HCT116 (cell line): ENCODE measurements at regions not wholly inside any gene's neighbourhood (a gene's known extent, or its start where the extent isn't known, plus 50 kb on each side); places are given as distances from the start of the nearest gene placed in this dataset.

ENCODE experiments used
- ATAC-seq: fragments of 200-7000 bp; cut with Tn5 transposase; 2 replicates; pipeline ENCODE4 v1.9.1; 2020; ENCODE audit warnings: mild to moderate bottlenecking, moderate library complexity
- BruUV-seq: library from RNA; stranded (reverse); fragments of 400-500 nt; replicated peaks from 2 replicates; lab custom pipeline; 2021; lab: Mats Ljungman, UMichigan
- CTCF ChIA-PET: fragments of 300-600 bp; sonication (Branson Sonifier 250); formaldehyde crosslinking; loops from one replicate; lab custom pipeline; 2021; ENCODE audit warnings: antibody characterized with exemption; lab: Charles Lee
- POLR2A ChIA-PET: fragments of 300-600, 350-600 bp; sonication (Branson Sonifier 250); formaldehyde crosslinking; loops from one replicate; lab custom pipeline; 2021; ENCODE audit warnings: antibody characterized with exemption; lab: Charles Lee
- RAD21 ChIA-PET, 2 experiments: fragments of 300-600 bp; sonication (Branson Sonifier 250); formaldehyde crosslinking; loops; one replicate each; lab custom pipeline; 2023; ENCODE audit warnings: low total read pairs in 2 of 2; ENCODE audit not compliant: uncharacterized antibody in 2 of 2, unreplicated experiment in 2 of 2, low non-redundant PET in 1 of 2; lab: Charles Lee
- DNase-seq: peaks from one replicate; pipeline ENCODE4 v3.0.0-alpha.2; 2010; ENCODE audit warnings: low read depth, low spot score
- H2AFZ ChIP-seq: fragments of 200-600 bp; shearing (Covaris generic), sonication (generic); 2 replicates; pipeline ENCODE4 v1.6.1; 2017; ENCODE audit warnings: low read depth, mixed run types, mixed read lengths, antibody characterized with exemption, low read length; ENCODE audit not compliant: poor library complexity, severe bottlenecking
- H3K27ac ChIP-seq: 2 replicates; pipeline ENCODE4 v1.5.1; 2012; ENCODE audit warnings: low read depth, low read length
- H3K27me3 ChIP-seq: fragments of 200-600 bp; sonication (generic); 2 replicates; pipeline ENCODE4 v1.6.1; 2016; ENCODE audit warnings: mixed run types, low read length, mixed read lengths; ENCODE audit not compliant: insufficient read depth
- H3K36me3 ChIP-seq, 2 experiments: fragments of 200-500 bp in 1 of 2; fragments of 200-600 bp in 1 of 2; sonication (Bioruptor generic) in 1 of 2; sonication (generic) in 1 of 2; 2 replicates each; pipeline versions ENCODE4 v1.5.1 to v1.6.1; 2014 to 2016; ENCODE audit warnings: low read length in 2 of 2, inconsistent platforms in 1 of 2, mixed read lengths in 1 of 2, mixed run types in 1 of 2; ENCODE audit not compliant: insufficient read depth in 2 of 2, control insufficient read depth in 1 of 2
- H3K4me1 ChIP-seq, 2 experiments: fragments of 200-600 bp in 1 of 2; sonication (generic) in 1 of 2; 2 replicates each; pipeline versions ENCODE4 v1.5.1 to v1.6.1; 2012 to 2017; ENCODE audit warnings: low read length in 2 of 2, inconsistent platforms in 1 of 2, mild to moderate bottlenecking in 1 of 2, mixed read lengths in 1 of 2, mixed run types in 1 of 2, moderate library complexity in 1 of 2; ENCODE audit not compliant: insufficient read depth in 2 of 2, control insufficient read depth in 1 of 2
- H3K4me2 ChIP-seq: fragments of 200-600 bp; sonication (generic); 2 replicates; pipeline ENCODE4 v1.6.1; 2017; ENCODE audit warnings: mixed run types, low read length, mixed read lengths
- H3K4me3 ChIP-seq, 2 experiments: fragments of 200-600 bp in 1 of 2; sonication (generic) in 1 of 2; replicated peaks in 1 of 2; 2 replicates each; pipeline ENCODE4 v1.5.1; 2011 to 2016; ENCODE audit warnings: low read length in 2 of 2, control low read depth in 1 of 2, low read depth in 1 of 2, mild to moderate bottlenecking in 1 of 2, mixed read lengths in 1 of 2, mixed run types in 1 of 2
- H3K79me2 ChIP-seq: fragments of 200-600 bp; sonication (generic); 2 replicates; pipeline ENCODE4 v1.6.1; 2017; ENCODE audit warnings: mild to moderate bottlenecking, mixed run types, low read length, moderate library complexity, mixed read lengths; ENCODE audit not compliant: insufficient read depth
- H3K9ac ChIP-seq: fragments of 200-600 bp; sonication (generic); 2 replicates; pipeline ENCODE4 v1.6.1; 2016; ENCODE audit warnings: low read length, mixed read lengths
- H3K9me2 ChIP-seq: fragments of 200-600 bp; sonication (generic), shearing (Covaris generic); 2 replicates; pipeline ENCODE4 v1.6.1; 2017; ENCODE audit warnings: mixed run types, mild to moderate bottlenecking, moderate library complexity; ENCODE audit not compliant: insufficient read depth
- H3K9me3 ChIP-seq, 2 experiments: fragments of 200-500 bp in 1 of 2; fragments of 200-600 bp in 1 of 2; sonication (Bioruptor generic) in 1 of 2; sonication (generic) in 1 of 2; 2 replicates each; pipeline ENCODE4 v1.6.1; 2014 to 2017; ENCODE audit warnings: low read length in 2 of 2, mixed read lengths in 2 of 2, inconsistent platforms in 1 of 2, low read depth in 1 of 2, mild to moderate bottlenecking in 1 of 2, mixed run types in 1 of 2, moderate library complexity in 1 of 2; ENCODE audit not compliant: control insufficient read depth in 1 of 2, insufficient read depth in 1 of 2
- H4K20me1 ChIP-seq: fragments of 200-600 bp; sonication (generic), shearing (Covaris generic); 2 replicates; pipeline ENCODE4 v1.6.1; 2017; ENCODE audit warnings: mixed run types, mild to moderate bottlenecking, moderate library complexity; ENCODE audit not compliant: insufficient read depth
- CBX3 ChIP-seq: IDR thresholded peaks from 2 replicates; pipeline ENCODE4 v1.6.1; 2012; ENCODE audit warnings: low read depth
- CEBPB ChIP-seq: IDR thresholded peaks from 2 replicates; pipeline ENCODE4 v1.6.1; 2012; ENCODE audit warnings: low read depth
- EGR1 ChIP-seq: IDR thresholded peaks from 2 replicates; pipeline ENCODE4 v1.6.1; 2012; ENCODE audit warnings: low read depth
- ELF1 ChIP-seq: IDR thresholded peaks from 2 replicates; pipeline ENCODE4 v1.6.1; 2012; ENCODE audit warnings: low read depth, borderline replicate concordance
- EZH2 ChIP-seq: fragments of 200-600 bp; sonication (generic); IDR thresholded peaks from 2 replicates; pipeline ENCODE4 v1.6.1; 2017; ENCODE audit warnings: antibody characterized with exemption, mixed run types
- FOSL1 ChIP-seq: IDR thresholded peaks from 2 replicates; pipeline ENCODE4 v1.6.1; 2012; ENCODE audit warnings: low read depth
- JUND ChIP-seq: IDR thresholded peaks from 2 replicates; pipeline ENCODE4 v1.6.1; 2012
- SIN3A ChIP-seq: IDR thresholded peaks from 2 replicates; pipeline ENCODE4 v1.6.1; 2012; ENCODE audit warnings: low read depth
- SP1 ChIP-seq: IDR thresholded peaks from 2 replicates; pipeline ENCODE4 v1.6.1; 2012; ENCODE audit warnings: low read depth
- TCF7L2 ChIP-seq: IDR thresholded peaks from 2 replicates; pipeline ENCODE4 v1.7.0; 2011; ENCODE audit warnings: borderline replicate concordance, inconsistent platforms; ENCODE audit not compliant: insufficient read depth, insufficient read length; ENCODE audit errors: extremely low read depth
- ZFX ChIP-seq: fragments of 450-650 bp; IDR thresholded peaks from 2 replicates; pipeline ENCODE4 v1.6.1; 2017
- ZNF274 ChIP-seq: fragments of 200-500 bp; sonication (Bioruptor generic); IDR thresholded peaks from 2 replicates; pipeline ENCODE4 v1.6.1; 2014; ENCODE audit warnings: mild to moderate bottlenecking, low read depth, low read length, inconsistent platforms
- intact Hi-C: fragments of 100-400 bp; cut with micrococcal nuclease; formaldehyde crosslinking; loops from 2 replicates; pipeline ENCODE4 v1.10.0; 2022
- TF ChIP-seq, protein P1 (sequence below): IDR thresholded peaks from 2 replicates; pipeline ENCODE4 v1.6.1; 2012
- TF ChIP-seq, protein P2 (sequence below), 3 experiments: fragments of 200-600 bp in 1 of 3; sonication (generic) in 1 of 3; IDR thresholded peaks in 2 of 3; conservative IDR thresholded peaks in 1 of 3; 2 replicates each; pipeline ENCODE4 v1.5.1; 2012 to 2017; ENCODE audit warnings: low read depth in 2 of 3, low read length in 2 of 3, antibody characterized with exemption in 1 of 3, borderline replicate concordance in 1 of 3, control low read depth in 1 of 3, mild to moderate bottlenecking in 1 of 3, mixed read lengths in 1 of 3, mixed run types in 1 of 3, moderate library complexity in 1 of 3; ENCODE audit not compliant: insufficient read depth in 1 of 3
- TF ChIP-seq, protein P3 (sequence below): IDR thresholded peaks from 2 replicates; pipeline ENCODE4 v1.6.1; 2012

- ATAC-seq, result no peak
- intact Hi-C loops, result no loop called here
- ChIA-PET CTCF (no interaction called here), RAD21 (no interaction called here), POLR2A (no interaction called here)
- Histone ChIP-seq H2AFZ (no peak overlapping the region), H3K79me2 (no peaks in the 10 kb centered on the region), H4K20me1 (no peaks in the 10 kb centered on the region), H3K27ac (no peak overlapping the region), H3K9me3 (no peaks in the 10 kb centered on the region), H3K4me1 (no peaks in the 10 kb centered on the region), H3K36me3 (no peaks in the 10 kb centered on the region), H3K4me3 (no peak overlapping the region), H3K27me3 (no peaks in the 10 kb centered on the region), H3K9me2 (no peaks in the 10 kb centered on the region), H3K4me2 (no peak overlapping the region), H3K9ac (no peak overlapping the region)
- DNase-seq, result no peak
- TF ChIP-seq EZH2 (no peak), CEBPB (no peak), ZFX (no peak), JUND (no peak), CBX3 (no peak), TCF7L2 (no peak), ZNF274 (no peak), FOSL1 (no peak), SP1 (no peak), ELF1 (no peak), EGR1 (no peak), SIN3A (no peak)
- TF ChIP-seq, protein P1, sequence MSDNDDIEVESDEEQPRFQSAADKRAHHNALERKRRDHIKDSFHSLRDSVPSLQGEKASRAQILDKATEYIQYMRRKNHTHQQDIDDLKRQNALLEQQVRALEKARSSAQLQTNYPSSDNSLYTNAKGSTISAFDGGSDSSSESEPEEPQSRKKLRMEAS, result no peak
- TF ChIP-seq, protein P2, sequence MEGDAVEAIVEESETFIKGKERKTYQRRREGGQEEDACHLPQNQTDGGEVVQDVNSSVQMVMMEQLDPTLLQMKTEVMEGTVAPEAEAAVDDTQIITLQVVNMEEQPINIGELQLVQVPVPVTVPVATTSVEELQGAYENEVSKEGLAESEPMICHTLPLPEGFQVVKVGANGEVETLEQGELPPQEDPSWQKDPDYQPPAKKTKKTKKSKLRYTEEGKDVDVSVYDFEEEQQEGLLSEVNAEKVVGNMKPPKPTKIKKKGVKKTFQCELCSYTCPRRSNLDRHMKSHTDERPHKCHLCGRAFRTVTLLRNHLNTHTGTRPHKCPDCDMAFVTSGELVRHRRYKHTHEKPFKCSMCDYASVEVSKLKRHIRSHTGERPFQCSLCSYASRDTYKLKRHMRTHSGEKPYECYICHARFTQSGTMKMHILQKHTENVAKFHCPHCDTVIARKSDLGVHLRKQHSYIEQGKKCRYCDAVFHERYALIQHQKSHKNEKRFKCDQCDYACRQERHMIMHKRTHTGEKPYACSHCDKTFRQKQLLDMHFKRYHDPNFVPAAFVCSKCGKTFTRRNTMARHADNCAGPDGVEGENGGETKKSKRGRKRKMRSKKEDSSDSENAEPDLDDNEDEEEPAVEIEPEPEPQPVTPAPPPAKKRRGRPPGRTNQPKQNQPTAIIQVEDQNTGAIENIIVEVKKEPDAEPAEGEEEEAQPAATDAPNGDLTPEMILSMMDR (IDR thresholded peaks at IDR 0.05 in 2 of 3, conservative IDR thresholded peaks at IDR 0.05 in 1 of 3; ENCODE audit: borderline replicate concordance in 1 of 3, insufficient read depth in 1 of 3, low read depth in 2 of 3, low read length in 2 of 3), result no peak
- TF ChIP-seq, protein P3, sequence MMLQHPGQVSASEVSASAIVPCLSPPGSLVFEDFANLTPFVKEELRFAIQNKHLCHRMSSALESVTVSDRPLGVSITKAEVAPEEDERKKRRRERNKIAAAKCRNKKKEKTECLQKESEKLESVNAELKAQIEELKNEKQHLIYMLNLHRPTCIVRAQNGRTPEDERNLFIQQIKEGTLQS, result no peak
- no TSS peak for BruUV-seq
These were observed 255.1 kb upstream of the CDYL start for GRCh38 chr6:4521070-4521469.
